ENCODE measurements at regions not wholly inside any gene's neighbourhood (a gene's known extent, or its start where the extent isn't known, plus 50 kb on each side); places are given as distances from the start of the nearest gene placed in this dataset.

DNA sequence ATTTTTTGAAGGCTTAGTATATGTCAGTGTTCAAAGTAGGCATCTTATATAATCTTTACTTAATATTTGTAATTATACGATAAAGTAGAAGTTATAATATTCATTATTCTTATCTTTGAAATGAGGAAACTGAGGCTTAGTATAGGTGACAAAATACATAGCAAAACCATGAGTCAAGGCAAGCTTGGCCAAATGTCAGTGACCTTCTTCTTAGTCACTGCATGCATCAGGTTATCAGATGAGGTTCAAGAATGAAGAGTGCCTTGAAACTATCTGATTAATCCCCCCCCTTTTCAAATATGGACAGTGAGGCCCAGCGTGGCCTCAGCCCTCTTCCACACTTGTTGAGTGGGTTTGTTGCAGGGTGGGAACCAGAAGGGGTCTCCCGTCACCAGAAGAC lies 59.3 kb downstream of the PMAIP1 start:
- no peak overlapping the region for H3K9ac ChIP-seq (ENCODE audit: low read length)
- H3K27ac ChIP-seq (ENCODE audit: low read depth, low read length): no peak overlapping the region
- no peak overlapping the region for H2AFZ ChIP-seq (ENCODE audit: low read depth, low read length, severe bottlenecking)

DNA sequence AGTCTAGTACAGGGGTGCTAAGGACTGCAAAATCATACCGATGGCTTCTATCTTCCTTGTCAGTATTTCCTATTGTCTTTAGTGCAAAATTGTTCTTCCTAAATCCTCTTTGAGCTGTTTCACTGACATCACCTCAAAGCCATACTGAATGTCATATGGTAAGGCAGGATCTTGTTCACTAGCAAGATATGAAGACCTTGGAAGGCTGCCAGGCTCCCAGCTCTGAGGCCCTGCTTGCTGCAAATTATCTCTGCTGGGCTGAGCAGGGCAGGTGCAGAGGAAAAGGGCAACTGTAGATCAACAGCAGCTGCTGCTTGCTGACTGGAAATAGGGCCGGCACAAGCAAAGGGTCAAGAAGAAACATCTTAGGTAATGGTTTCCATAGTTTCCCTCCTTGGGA lies 58.2 kb downstream of the PMAIP1 start:
- Histone ChIP-seq H3K27ac (ENCODE audit: low read depth, low read length) (no peak overlapping the region), H3K4me2 (ENCODE audit: low read depth, low read length, poor library complexity, severe bottlenecking) (no peak overlapping the region), H3K79me2 (ENCODE audit: insufficient read depth, low read length) (no peaks in the 10 kb centered on the region), H3K9me2 (replicated peaks; ENCODE audit: insufficient read depth, low read length) (no peaks in the 10 kb centered on the region), H3K9me3 (ENCODE audit: insufficient read depth, low read length) (no peaks in the 10 kb centered on the region), H3K9ac (ENCODE audit: low read length) (no peak overlapping the region), H2AFZ (ENCODE audit: low read depth, low read length, severe bottlenecking) (no peak overlapping the region), H4K20me1 (ENCODE audit: low read depth, low read length) (no peaks in the 10 kb centered on the region), H3K36me3 (ENCODE audit: low read length) (no peaks in the 10 kb centered on the region), H3K4me3 (ENCODE audit: insufficient read depth, low read length, poor library complexity, severe bottlenecking) (no peak overlapping the region), H3K27me3 (ENCODE audit: low read length) (no peaks in the 10 kb centered on the region), H3F3A (ENCODE audit: insufficient read depth) (no peaks in the 10 kb centered on the region)
- TF ChIP-seq EZH2phosphoT487 (conservative IDR thresholded peaks at IDR 0.05; ENCODE audit: low read length): no peak
- TF ChIP-seq, protein P1, sequence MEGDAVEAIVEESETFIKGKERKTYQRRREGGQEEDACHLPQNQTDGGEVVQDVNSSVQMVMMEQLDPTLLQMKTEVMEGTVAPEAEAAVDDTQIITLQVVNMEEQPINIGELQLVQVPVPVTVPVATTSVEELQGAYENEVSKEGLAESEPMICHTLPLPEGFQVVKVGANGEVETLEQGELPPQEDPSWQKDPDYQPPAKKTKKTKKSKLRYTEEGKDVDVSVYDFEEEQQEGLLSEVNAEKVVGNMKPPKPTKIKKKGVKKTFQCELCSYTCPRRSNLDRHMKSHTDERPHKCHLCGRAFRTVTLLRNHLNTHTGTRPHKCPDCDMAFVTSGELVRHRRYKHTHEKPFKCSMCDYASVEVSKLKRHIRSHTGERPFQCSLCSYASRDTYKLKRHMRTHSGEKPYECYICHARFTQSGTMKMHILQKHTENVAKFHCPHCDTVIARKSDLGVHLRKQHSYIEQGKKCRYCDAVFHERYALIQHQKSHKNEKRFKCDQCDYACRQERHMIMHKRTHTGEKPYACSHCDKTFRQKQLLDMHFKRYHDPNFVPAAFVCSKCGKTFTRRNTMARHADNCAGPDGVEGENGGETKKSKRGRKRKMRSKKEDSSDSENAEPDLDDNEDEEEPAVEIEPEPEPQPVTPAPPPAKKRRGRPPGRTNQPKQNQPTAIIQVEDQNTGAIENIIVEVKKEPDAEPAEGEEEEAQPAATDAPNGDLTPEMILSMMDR (IDR thresholded peaks at IDR 0.05; ENCODE audit: insufficient read depth, low read length, poor library complexity, severe bottlenecking): no peak

More for the DNA sequence above, 59.3 kb downstream of the PMAIP1 start:
- H3K36me3 ChIP-seq (ENCODE audit: low read length): no peaks in the 10 kb centered on the region
- H3K9me2 ChIP-seq (replicated peaks; ENCODE audit: insufficient read depth, low read length): no peaks in the 10 kb centered on the region
- H4K20me1 ChIP-seq (ENCODE audit: low read depth, low read length): no peaks in the 10 kb centered on the region
- H3K79me2 ChIP-seq (ENCODE audit: insufficient read depth, low read length): no peaks in the 10 kb centered on the region
- no peaks in the 10 kb centered on the region for H3K9me3 ChIP-seq (ENCODE audit: insufficient read depth, low read length)
- no peaks in the 10 kb centered on the region for H3F3A ChIP-seq (ENCODE audit: insufficient read depth)
- H3K27me3 ChIP-seq (ENCODE audit: low read length): no peaks in the 10 kb centered on the region
- no peak overlapping the region for H3K4me2 ChIP-seq (ENCODE audit: low read depth, low read length, poor library complexity, severe bottlenecking)
- no peak for TF ChIP-seq EZH2phosphoT487 (conservative IDR thresholded peaks at IDR 0.05; ENCODE audit: low read length)
- TF ChIP-seq, protein P1 (IDR thresholded peaks at IDR 0.05; ENCODE audit: insufficient read depth, low read length, poor library complexity, severe bottlenecking): no peak
- H3K4me3 ChIP-seq (ENCODE audit: insufficient read depth, low read length, poor library complexity, severe bottlenecking): no peak overlapping the region

DNA sequence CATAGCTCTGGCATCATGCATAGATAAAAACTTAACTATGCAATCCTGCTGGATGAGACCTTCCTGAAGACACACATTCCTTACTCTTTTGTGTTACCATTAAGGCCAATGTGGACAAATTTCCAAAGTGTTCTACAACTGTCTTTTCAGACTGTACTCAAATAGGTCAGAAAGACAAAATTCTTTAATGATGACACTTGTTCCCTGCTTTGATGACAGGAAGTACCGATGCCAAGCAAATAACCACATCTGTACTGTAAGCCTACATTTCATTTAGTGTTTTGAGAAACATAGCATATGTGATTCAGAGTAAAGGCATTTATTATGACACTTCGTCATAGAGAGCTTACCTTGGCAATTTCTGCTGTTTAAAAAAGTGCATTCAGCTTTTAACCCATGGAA lies 55.0 kb downstream of the PMAIP1 start:
- Histone ChIP-seq H4K20me1 (ENCODE audit: low read depth, low read length) (no peaks in the 10 kb centered on the region), H3K9me2 (replicated peaks; ENCODE audit: insufficient read depth, low read length) (no peaks in the 10 kb centered on the region), H3K27me3 (ENCODE audit: low read length) (no peaks in the 10 kb centered on the region), H3K9me3 (ENCODE audit: insufficient read depth, low read length) (no peaks in the 10 kb centered on the region), H3K27ac (ENCODE audit: low read depth, low read length) (no peak overlapping the region), H3K36me3 (ENCODE audit: low read length) (no peaks in the 10 kb centered on the region), H3F3A (ENCODE audit: insufficient read depth) (no peaks in the 10 kb centered on the region), H3K4me3 (ENCODE audit: insufficient read depth, low read length, poor library complexity, severe bottlenecking) (no peak overlapping the region), H3K79me2 (ENCODE audit: insufficient read depth, low read length) (no peaks in the 10 kb centered on the region), H2AFZ (ENCODE audit: low read depth, low read length, severe bottlenecking) (no peak overlapping the region), H3K4me2 (ENCODE audit: low read depth, low read length, poor library complexity, severe bottlenecking) (no peak overlapping the region), H3K9ac (ENCODE audit: low read length) (no peak overlapping the region)
- TF ChIP-seq EZH2phosphoT487 (conservative IDR thresholded peaks at IDR 0.05; ENCODE audit: low read length): no peak
- TF ChIP-seq, protein P1 (IDR thresholded peaks at IDR 0.05; ENCODE audit: insufficient read depth, low read length, poor library complexity, severe bottlenecking): no peak
